Heart right ventricle (tissue), 16 donors: ENCODE measurements at regions not wholly inside any gene's neighbourhood (a gene's known extent, or its start where the extent isn't known, plus 50 kb on each side); places are given as distances from the start of the nearest gene placed in this dataset.
A peak's percentile ranks its signal among the peaks of the same experiment; 100 is the strongest.

Source experiments
- ATAC-seq, 8 donors: fragments of 200-7000 bp; cut with Tn5 transposase; one replicate each; pipeline ENCODE4 v1.9.1; 2020; ENCODE audit warnings: mild to moderate bottlenecking in 8 of 8, moderate library complexity in 8 of 8, moderate number of reproducible peaks in 1 of 8
- DNase-seq, 2 donors: peaks; one replicate each; pipeline ENCODE4 v3.0.0-alpha.2; 2020
- H3K27ac ChIP-seq, 10 donors: fragments of 200-600 bp; sonication (generic) in 2 of 10; one replicate each; pipeline versions ENCODE4 v1.5.0 to v1.8.0; 2020 to 2022; ENCODE audit warnings: mild to moderate bottlenecking in 3 of 10
- H3K27me3 ChIP-seq, 7 donors: fragments of 200-600 bp; one replicate each; pipeline ENCODE4 v1.8.0; 2021 to 2022; ENCODE audit warnings: mild to moderate bottlenecking in 2 of 7
- H3K36me3 ChIP-seq, 9 donors: fragments of 200-600 bp; sonication (generic) in 1 of 9; one replicate each; pipeline versions ENCODE4 v1.5.0 to v1.8.0; 2020 to 2022; ENCODE audit warnings: mild to moderate bottlenecking in 2 of 9
- H3K4me1 ChIP-seq, 9 donors: fragments of 200-600 bp; sonication (generic) in 1 of 9; one replicate each; pipeline versions ENCODE4 v1.5.0 to v1.8.0; 2020 to 2022; ENCODE audit warnings: mild to moderate bottlenecking in 4 of 9
- H3K4me3 ChIP-seq, 10 donors: fragments of 200-600 bp; sonication (generic) in 2 of 10; one replicate each; pipeline versions ENCODE4 v1.5.0 to v1.8.0; 2020 to 2022; ENCODE audit warnings: mild to moderate bottlenecking in 7 of 10, moderate library complexity in 2 of 10
- H3K9me3 ChIP-seq, 11 donors: fragments of 200-600 bp in 10 of 11; sonication (generic) in 2 of 11; one replicate each; pipeline versions ENCODE4 v1.5.0 to v1.8.0; 2013 to 2022; ENCODE audit warnings: mild to moderate bottlenecking in 2 of 11, control low read depth in 1 of 11, moderate library complexity in 1 of 11
- CTCF ChIP-seq, 9 donors: fragments of 200-600 bp; sonication (generic) in 2 of 9; IDR thresholded peaks; one replicate each; pipeline versions ENCODE4 v1.5.0 to v1.8.0; 2021 to 2022; ENCODE audit warnings: antibody characterized with exemption in 9 of 9, mild to moderate bottlenecking in 5 of 9, moderate library complexity in 1 of 9
- WGBS, 2 donors: extraction: QIAGEN DNeasy Blood & Tissue Kit; methylation state at CpG; one replicate each; pipeline ENCODE4 v1.1.7; 2013; ENCODE audit warnings: inconsistent platforms in 1 of 2; 5-methylcytosine and 5-hydroxymethylcytosine counted together
- intact Hi-C, 10 donors: fragments of 100-400 bp; cut with DNase I; formaldehyde crosslinking; loops; one replicate each; pipeline versions ENCODE4 v1.11.1 to v1.14.2; 2022
- donor health status: Arrhythmogenic right ventricular cardiomyopathy.
- donor health status: ischemic (EF 13 %, LVEDD 7.1; RV severe dilation, severe dysfunction).
- donor health status: healthy with polysubstance abuse.
- donor health status: DM: no; HTN: yes; CAD: no.
- donor health status: DM: no; HTN: no; CAD: no.
- donor health status: ischemic (EF 25% LVEDD 6.9; RV normal size, moderate dysfunction).
- donor health status: ischemic (EF 25% LVEDD 5.7; RV mildly dilated, moderate dysfunction).
- donor health status: healthy.
- donor health status: DM: yes; HTN: yes; CAD: no.
- donor health status: Ischemic cardiomyopathy.
- donor health status: ischemic (EF 35%, LVEDD 5.7; RV mildly dilated, moderate dysfunction).
- donor health status: nonischemic (EF 11% LVEDD 7.7; RV severe dilation, severe dysfunction).
- donor health status: DM: yes; HTN: yes; CAD: no.
- donor health status: PGD.
- donor health status: ischemic (EF 29% LVEDD 5.4; RV normal size, mild dysfunction).
- donor health status: nonischemic (EF 23%, LVEDD 6.1; RV moderate dilation, normal function).

DNA sequence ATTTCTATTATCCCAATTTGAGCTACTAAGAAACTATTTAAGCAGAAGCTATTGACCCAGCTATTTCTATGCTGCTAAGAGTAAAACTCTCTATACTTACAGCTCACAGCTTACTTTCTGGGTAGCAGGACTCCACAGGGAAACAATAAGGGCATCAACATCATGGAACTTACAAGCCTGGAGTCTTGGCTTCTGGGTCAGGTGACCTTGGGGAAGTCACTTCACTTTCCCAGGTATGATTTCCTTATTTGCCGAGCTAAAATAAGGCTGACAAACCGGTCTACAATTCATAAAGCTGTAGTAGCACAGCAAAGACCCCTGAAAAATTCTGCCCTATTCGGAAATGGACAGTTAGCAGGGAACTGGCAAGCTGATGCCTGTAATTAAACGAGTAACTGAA lies 278.3 kb upstream of the NR2F2 start:
- intact Hi-C loops = loop anchor here in 1 of 10 donors (10.0 kb wide), 1 partner anchor 283 kb away; the partner anchor contains the start of gene NR2F2
- Histone ChIP-seq H3K9me3 (peaks cover 0 to 6% (median 0%) of the 10 kb centered on the region in 11 donors), H3K27me3 (peaks cover 0 to 44% (median 0%) of the 10 kb centered on the region in 7 donors), H3K4me1 (peaks cover 8 to 41% (median 30%) of the 10 kb centered on the region in 9 donors), H3K27ac (peak overlapping the region in 4 of 10 donors; percentile 28 to 84 (median 72)), H3K4me3 (no peak overlapping the region), H3K36me3 (no peaks in the 10 kb centered on the region)
- DNase-seq (no peak), ATAC-seq (no peak)
- WGBS, 2 donors = 88 to 91% methylated on average over 4 of the region's 4 CpGs
- TF ChIP-seq CTCF (IDR thresholded peaks at IDR 0.05) = no peak

DNA sequence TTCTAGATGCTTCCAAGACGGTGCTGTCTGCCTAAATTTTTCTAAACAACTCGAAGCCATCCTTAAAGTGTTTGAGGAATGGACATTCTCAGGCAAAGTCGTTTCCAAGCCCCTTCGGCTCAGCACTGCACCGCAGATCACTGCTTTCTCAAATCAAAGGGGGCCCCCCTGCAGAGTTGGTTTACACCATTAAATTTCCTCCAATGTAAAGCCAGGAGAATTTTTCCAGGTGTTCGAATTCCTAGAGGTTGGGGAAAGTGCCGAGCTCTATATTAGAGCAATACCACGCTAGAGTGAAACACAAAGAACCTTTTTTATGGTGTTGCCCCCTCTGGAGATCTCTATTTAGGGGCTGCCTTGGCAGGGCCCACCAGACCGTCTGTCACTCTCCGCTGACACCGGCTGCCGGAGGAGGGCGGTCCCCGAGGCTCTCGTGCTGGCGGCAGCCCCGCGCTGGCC lies 277.9 kb upstream of the NR2F2 start:
- DNase-seq (no peak), ATAC-seq (peak in 6 of 8 donors; percentile 55 to 74 (median 67))
- peaks cover 0 to 44% (median 0%) of the 10 kb centered on the region in 7 donors for H3K27me3 ChIP-seq
- no peaks in the 10 kb centered on the region for H3K36me3 ChIP-seq
- peaks cover 0 to 6% (median 0%) of the 10 kb centered on the region in 11 donors for H3K9me3 ChIP-seq
- no peak for TF ChIP-seq CTCF (IDR thresholded peaks at IDR 0.05)
- peaks cover 4 to 37% (median 26%) of the 10 kb centered on the region in 9 donors for H3K4me1 ChIP-seq
- intact Hi-C loops = loop anchor here in 1 of 10 donors (10.0 kb wide), 1 partner anchor 282 kb away; the partner anchor contains the start of gene NR2F2
- 64 to 74% methylated on average over 18 of the region's 18 CpGs for WGBS, 2 donors
- peak overlapping the region; percentile 48 to 84 (median 72) for H3K27ac ChIP-seq
- peak overlapping the region in 8 of 10 donors; percentile 20 to 40 (median 38) for H3K4me3 ChIP-seq

- Histone ChIP-seq H3K27me3 (peaks cover 0 to 44% (median 0%) of the 10 kb centered on the region in 7 donors), H3K4me3 (peak overlapping the region in 9 of 10 donors; percentile 20 to 40 (median 37)), H3K36me3 (no peaks in the 10 kb centered on the region), H3K4me1 (peaks cover 4 to 30% (median 20%) of the 10 kb centered on the region in 9 donors), H3K27ac (peak overlapping the region; percentile 48 to 84 (median 72)), H3K9me3 (peaks cover 0 to 6% (median 0%) of the 10 kb centered on the region in 11 donors)
- intact Hi-C loops = loop anchor here in 1 of 10 donors (10.0 kb wide), 1 partner anchor 282 kb away; the partner anchor contains the start of gene NR2F2
- DNase-seq (peak; percentile 42 to 72), ATAC-seq (peak; percentile 83 to 98 (median 94))
- no peak for TF ChIP-seq CTCF (IDR thresholded peaks at IDR 0.05)
- 18 to 19% methylated on average over 36 of the region's 36 CpGs for WGBS, 2 donors
Observed at GRCh38 chr15:96053031-96053780, 277.3 kb upstream of the NR2F2 start.

- no peak for TF ChIP-seq CTCF (IDR thresholded peaks at IDR 0.05)
- ATAC-seq (peak; percentile 30 to 78 (median 70)), DNase-seq (peak; percentile 13 to 21)
- H3K4me1 ChIP-seq = peaks cover 4 to 30% (median 19%) of the 10 kb centered on the region in 9 donors
- peak overlapping the region; percentile 48 to 84 (median 72) for H3K27ac ChIP-seq
- peaks cover 0 to 44% (median 0%) of the 10 kb centered on the region in 7 donors for H3K27me3 ChIP-seq
- H3K4me3 ChIP-seq = peak overlapping the region in 9 of 10 donors; percentile 20 to 40 (median 37)
- WGBS, 2 donors = 31 to 37% methylated on average over 14 of the region's 14 CpGs
- H3K36me3 ChIP-seq = no peaks in the 10 kb centered on the region
- intact Hi-C loops = loop anchor here in 1 of 10 donors (10.0 kb wide), 1 partner anchor 281 kb away; the partner anchor contains the start of gene NR2F2
- peaks cover 0 to 2% (median 0%) of the 10 kb centered on the region in 11 donors for H3K9me3 ChIP-seq
Observed at GRCh38 chr15:96053781-96054428, 276.6 kb upstream of the NR2F2 start.
